Activated naive CD4-positive, alpha-beta T cell treated with anti-CD3 and anti-CD28 coated beads for 36 hours (primary cell): ENCODE measurements at regions not wholly inside any gene's neighbourhood (a gene's known extent, or its start where the extent isn't known, plus 50 kb on each side); places are given as distances from the start of the nearest gene placed in this dataset.

Experiments used
- CTCF ChIA-PET: fragments of 350-600 bp; sonication (Branson Sonifier 250); formaldehyde crosslinking; loops from one replicate; lab custom pipeline; 2021; ENCODE audit warnings: antibody characterized with exemption; lab: Charles Lee
- DNase-seq: peaks from one replicate; pipeline ENCODE4 v3.0.0-alpha.2; 2020
- H3K27ac Mint-ChIP-seq: one replicate; pipeline ENCODE4 v1.8.0; 2021; ENCODE audit warnings: mild to moderate bottlenecking, mixed read lengths
- H3K27me3 Mint-ChIP-seq: one replicate; pipeline ENCODE4 v1.8.0; 2021; ENCODE audit warnings: low read depth, mixed read lengths
- H3K36me3 Mint-ChIP-seq: one replicate; pipeline ENCODE4 v1.8.0; 2021; ENCODE audit warnings: low read depth, mixed read lengths
- H3K4me1 Mint-ChIP-seq: one replicate; pipeline ENCODE4 v1.8.0; 2021; ENCODE audit warnings: low read depth, mixed read lengths
- H3K4me3 Mint-ChIP-seq: one replicate; pipeline ENCODE4 v1.8.0; 2021; ENCODE audit warnings: mild to moderate bottlenecking, moderate library complexity, mixed read lengths
- H3K9me3 Mint-ChIP-seq: one replicate; pipeline ENCODE4 v1.8.0; 2021; ENCODE audit warnings: mixed read lengths
- intact Hi-C: fragments of 100-400 bp; cut with micrococcal nuclease; formaldehyde crosslinking; loops from one replicate; pipeline ENCODE4 v1.15.1; 2023

DNA sequence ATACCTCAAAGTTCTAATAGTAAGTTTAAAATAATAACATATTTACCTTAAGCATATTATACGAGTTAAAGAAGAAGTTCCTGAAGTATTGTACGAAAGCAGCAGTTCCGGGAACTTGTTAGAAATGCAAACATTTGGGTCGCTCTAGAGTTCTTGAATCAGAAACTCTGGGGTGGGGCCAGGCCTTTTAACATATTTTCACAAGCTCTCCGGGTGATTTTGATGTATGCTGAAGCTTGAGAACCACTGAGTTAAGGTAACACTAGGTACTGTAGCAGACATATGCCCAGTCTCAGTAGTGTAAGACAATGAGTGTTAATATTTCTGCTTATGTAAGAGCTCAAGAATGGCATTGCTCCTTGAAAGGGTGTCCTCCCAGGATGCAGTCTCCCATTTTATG is 461.1 kb downstream of the C3orf38 start:
- DNase-seq, result no peak
- intact Hi-C loops, result no loop called here
- H3K27ac Mint-ChIP-seq, result no peak overlapping the region
- no peaks in the 10 kb centered on the region for H3K36me3 Mint-ChIP-seq
- CTCF ChIA-PET, result no interaction called here
- H3K4me3 Mint-ChIP-seq, result no peak overlapping the region
- H3K4me1 Mint-ChIP-seq, result no peaks in the 10 kb centered on the region
- H3K27me3 Mint-ChIP-seq, result no peaks in the 10 kb centered on the region
- peaks cover 3% of the 10 kb centered on the region for H3K9me3 Mint-ChIP-seq

DNA sequence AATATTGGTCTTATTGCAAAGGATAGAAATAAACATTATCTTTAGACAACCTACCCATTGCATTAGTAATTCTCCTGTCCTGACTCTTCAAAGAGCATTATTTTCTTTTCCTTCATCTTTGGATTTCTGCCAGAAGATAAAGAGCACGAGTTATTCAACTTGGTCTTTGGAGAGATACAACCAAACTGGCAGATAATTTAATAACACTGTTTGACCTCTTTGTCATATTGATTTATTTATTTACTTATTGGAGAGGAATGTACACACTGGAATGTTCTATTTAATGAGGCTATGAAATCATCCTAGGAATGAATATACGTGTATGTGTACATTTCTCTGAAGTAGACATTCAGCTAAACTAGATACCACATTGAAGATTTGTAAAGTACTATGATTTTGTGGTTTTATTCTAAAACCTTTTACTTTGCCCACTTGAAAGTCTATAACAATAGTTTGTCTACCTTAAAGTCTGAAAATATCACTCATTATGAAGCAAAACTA is 462.1 kb downstream of the C3orf38 start:
- Mint-ChIP-seq H3K27me3 (no peaks in the 10 kb centered on the region), H3K9me3 (peaks cover 3% of the 10 kb centered on the region), H3K4me3 (no peak overlapping the region), H3K4me1 (no peaks in the 10 kb centered on the region), H3K36me3 (no peaks in the 10 kb centered on the region), H3K27ac (no peak overlapping the region)
- intact Hi-C loops, result no loop called here
- DNase-seq, result no peak
- CTCF ChIA-PET, result no interaction called here

DNA sequence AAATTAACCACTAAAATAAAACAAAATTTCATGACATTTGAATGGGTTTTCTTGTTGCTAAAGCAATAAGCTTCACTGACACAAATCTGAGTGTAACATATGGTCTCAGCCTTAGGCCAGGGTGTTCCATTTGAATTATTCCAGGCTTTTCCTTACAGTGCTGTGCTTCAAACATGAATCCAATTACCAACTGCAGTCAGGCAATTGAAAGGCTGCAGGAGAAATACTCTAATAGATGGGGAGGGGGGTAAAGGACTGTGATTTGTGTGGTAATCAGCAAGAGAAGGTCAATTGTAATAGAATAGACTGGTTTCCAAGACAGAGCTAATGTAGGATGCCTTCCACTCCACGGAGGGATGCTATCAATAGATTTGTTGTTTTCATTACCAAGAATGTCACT is 466.7 kb downstream of the C3orf38 start:
- no peaks in the 10 kb centered on the region for H3K27me3 Mint-ChIP-seq
- no peaks in the 10 kb centered on the region for H3K36me3 Mint-ChIP-seq
- no peaks in the 10 kb centered on the region for H3K9me3 Mint-ChIP-seq
- H3K4me3 Mint-ChIP-seq, result no peak overlapping the region
- no peaks in the 10 kb centered on the region for H3K4me1 Mint-ChIP-seq
- CTCF ChIA-PET, result no interaction called here
- intact Hi-C loops, result no loop called here
- H3K27ac Mint-ChIP-seq, result no peak overlapping the region
- DNase-seq, result no peak

DNA sequence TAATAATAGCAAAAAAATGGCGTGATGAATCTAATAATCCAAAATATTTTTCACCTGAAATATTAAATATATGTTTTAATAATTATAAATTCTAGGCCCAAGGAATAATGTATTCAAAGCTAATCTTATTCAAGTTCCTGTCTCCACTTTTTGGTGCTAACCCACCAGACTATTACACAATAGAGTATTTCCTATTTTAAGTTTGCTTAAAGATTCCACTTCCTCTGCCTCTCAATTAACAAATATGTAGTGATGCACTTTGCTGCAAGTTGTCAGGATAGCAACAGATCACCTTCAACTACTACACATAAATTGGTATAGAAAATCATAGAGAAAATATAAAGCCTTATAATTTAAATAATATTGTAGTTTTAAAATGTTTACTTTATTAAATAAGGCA is 467.5 kb downstream of the C3orf38 start:
- CTCF ChIA-PET, result no interaction called here
- intact Hi-C loops, result no loop called here
- Mint-ChIP-seq H3K4me1 (no peaks in the 10 kb centered on the region), H3K27me3 (no peaks in the 10 kb centered on the region), H3K36me3 (no peaks in the 10 kb centered on the region), H3K9me3 (no peaks in the 10 kb centered on the region), H3K4me3 (no peak overlapping the region), H3K27ac (no peak overlapping the region)
- DNase-seq, result no peak

DNA sequence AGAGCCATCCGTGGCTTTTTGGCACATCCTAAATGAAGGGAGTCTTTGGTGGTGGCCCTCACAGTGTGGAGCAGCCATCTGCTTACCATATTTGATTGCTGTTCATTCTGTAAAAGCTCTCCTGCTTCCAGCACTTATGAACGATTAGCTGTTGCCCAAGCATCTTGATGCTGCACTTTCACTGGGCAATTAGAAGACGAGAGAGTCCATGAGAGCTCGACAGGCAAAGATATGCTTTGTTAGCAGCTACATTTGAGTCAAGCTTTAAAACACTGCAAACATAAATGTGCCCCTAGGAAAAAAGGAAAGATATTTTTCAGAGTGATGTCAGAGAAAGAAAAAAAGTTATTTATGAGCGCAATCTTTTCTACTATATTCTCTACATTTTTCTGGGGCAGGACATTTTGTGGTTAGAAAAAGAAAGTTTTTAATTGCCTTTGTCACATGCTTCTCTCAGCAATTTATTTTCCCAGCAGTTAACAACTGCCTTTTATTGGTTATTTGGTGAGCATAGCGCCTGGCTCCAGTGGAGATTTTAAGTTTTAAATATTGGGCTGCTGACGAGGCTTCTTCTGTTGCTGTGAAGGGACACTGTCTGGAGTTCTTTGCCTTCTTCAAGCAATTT is 468.4 kb downstream of the C3orf38 start:
- intact Hi-C loops, result no loop called here
- DNase-seq, result no peak
- Mint-ChIP-seq H3K4me1 (no peaks in the 10 kb centered on the region), H3K36me3 (no peaks in the 10 kb centered on the region), H3K4me3 (no peak overlapping the region), H3K27ac (no peak overlapping the region), H3K9me3 (no peaks in the 10 kb centered on the region), H3K27me3 (no peaks in the 10 kb centered on the region)
- CTCF ChIA-PET, result no interaction called here

DNA sequence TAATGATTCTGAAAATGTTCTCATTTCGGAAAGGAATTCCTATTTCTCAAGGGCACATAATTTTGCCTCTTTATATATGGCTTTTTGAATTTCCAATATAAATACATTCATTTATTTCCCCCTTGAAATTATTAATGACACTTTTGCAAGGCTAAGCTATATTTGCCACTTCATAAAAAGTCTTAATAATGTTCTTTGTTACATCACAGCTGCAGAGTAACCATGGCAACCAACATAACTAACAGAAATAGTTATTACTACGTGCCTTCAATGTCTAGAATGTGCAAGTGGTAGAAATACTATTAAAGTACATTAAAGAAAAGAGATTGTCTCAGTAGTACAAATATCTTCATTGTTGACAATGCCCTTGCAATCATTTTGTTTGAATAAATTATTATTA is 471.8 kb downstream of the C3orf38 start:
- Mint-ChIP-seq H3K36me3 (no peaks in the 10 kb centered on the region), H3K4me1 (no peaks in the 10 kb centered on the region), H3K4me3 (no peak overlapping the region), H3K27ac (no peak overlapping the region), H3K9me3 (no peaks in the 10 kb centered on the region), H3K27me3 (no peaks in the 10 kb centered on the region)
- CTCF ChIA-PET, result no interaction called here
- no peak for DNase-seq
- intact Hi-C loops, result no loop called here

DNA sequence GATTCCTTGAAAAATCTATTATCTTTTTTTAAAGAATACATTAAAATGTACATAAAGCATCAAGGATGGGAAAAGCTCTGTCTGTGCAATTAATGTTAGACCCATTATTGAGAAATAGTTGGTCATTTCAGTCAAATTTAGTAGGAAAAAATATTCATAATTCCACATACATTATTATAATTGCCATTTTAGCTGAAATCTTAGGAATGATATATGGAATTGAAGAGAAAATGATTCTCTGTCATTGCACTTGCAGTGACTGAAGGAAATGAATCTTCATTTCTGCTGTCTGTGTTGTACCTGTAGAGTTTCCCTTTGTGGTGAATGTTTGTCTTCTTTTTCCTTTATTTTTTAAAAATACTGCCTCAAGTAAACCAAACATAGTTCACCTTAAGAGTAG is 473.9 kb downstream of the C3orf38 start:
- no peak for DNase-seq
- Mint-ChIP-seq H3K36me3 (no peaks in the 10 kb centered on the region), H3K4me1 (no peaks in the 10 kb centered on the region), H3K27ac (no peak overlapping the region), H3K4me3 (no peak overlapping the region), H3K9me3 (no peaks in the 10 kb centered on the region), H3K27me3 (no peaks in the 10 kb centered on the region)
- CTCF ChIA-PET, result no interaction called here
- intact Hi-C loops, result no loop called here

DNA sequence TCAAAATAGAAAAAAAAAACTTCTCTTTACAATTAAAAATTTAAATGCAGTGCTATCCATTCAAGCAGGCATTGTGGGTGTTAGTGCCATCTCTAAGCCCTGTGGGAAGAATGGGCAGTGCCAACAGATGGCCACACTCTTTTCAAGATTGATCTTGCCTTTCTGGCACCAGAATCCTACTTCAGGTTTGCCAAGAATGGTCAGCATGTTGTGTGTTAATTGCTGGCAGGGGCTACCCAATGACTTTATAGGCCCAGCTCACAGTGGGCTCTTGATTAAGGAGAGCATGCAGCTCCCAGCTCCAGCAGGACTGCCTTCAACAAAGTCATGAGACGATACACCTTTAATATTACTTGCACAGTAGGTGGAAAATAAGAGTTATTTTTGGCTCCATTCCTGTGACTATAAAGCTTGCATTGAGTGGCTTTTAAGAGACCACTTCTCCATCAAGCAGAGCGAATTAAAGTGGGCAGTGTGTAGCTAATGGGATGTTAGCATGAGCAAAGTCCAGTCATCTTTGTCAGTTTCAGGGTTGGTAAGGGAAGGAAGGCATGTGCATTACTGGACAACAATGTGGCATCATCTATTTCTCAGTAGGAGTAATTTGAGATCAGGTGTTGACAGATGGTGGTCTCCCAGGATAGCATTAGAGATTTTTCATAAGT is 476.8 kb downstream of the C3orf38 start:
- DNase-seq, result no peak
- H3K4me3 Mint-ChIP-seq, result no peak overlapping the region
- H3K4me1 Mint-ChIP-seq, result no peaks in the 10 kb centered on the region
- intact Hi-C loops, result no loop called here
- no peaks in the 10 kb centered on the region for H3K36me3 Mint-ChIP-seq
- CTCF ChIA-PET, result no interaction called here
- no peak overlapping the region for H3K27ac Mint-ChIP-seq
- H3K9me3 Mint-ChIP-seq, result no peaks in the 10 kb centered on the region
- H3K27me3 Mint-ChIP-seq, result no peaks in the 10 kb centered on the region

DNA sequence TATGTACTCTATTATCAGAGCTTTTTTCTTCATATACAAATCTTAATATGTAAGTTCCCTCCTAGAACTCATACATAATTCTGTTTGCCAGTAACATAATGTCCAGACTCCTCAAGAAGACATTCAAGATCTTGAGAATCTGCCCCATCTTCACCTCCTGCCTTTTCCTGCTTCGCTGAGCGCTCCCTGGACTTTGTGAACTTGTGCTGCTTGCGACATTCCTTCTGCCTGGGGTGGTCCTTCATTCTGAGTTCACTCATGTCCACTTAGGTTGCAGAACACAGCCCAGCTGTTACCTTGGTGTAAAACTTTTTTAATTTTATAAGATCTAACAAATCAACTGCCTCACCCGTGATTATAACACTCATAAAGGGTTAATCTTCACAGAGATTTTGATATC is 478.5 kb upstream of the EPHA3 start:
- no peak for DNase-seq
- Mint-ChIP-seq H3K27me3 (no peaks in the 10 kb centered on the region), H3K4me3 (no peak overlapping the region), H3K27ac (no peak overlapping the region), H3K9me3 (peaks cover under 1% of the 10 kb centered on the region), H3K4me1 (no peaks in the 10 kb centered on the region), H3K36me3 (no peaks in the 10 kb centered on the region)
- intact Hi-C loops, result no loop called here
- CTCF ChIA-PET, result no interaction called here

DNA sequence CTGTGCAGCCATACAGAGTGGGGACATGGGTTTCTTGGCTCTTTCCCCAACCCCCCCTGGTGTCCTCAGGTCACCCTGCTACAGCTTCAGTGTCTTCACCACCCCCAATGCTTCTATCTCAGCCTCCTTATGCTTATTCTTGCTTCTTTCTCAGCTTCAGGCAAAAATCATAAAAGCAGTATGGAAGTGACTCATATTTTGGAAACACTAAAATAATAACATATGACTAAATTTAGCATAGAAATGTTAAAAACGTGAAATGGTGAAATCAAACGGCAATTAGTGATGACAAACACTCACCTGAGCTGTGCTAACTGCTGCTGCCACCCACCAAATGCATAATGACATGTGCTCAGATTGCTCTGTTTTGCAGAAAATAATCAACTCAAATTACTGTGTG is 475.2 kb upstream of the EPHA3 start:
- intact Hi-C loops, result no loop called here
- no peak for DNase-seq
- CTCF ChIA-PET, result no interaction called here
- no peaks in the 10 kb centered on the region for H3K36me3 Mint-ChIP-seq
- H3K9me3 Mint-ChIP-seq, result peaks cover 15% of the 10 kb centered on the region
- H3K27me3 Mint-ChIP-seq, result no peaks in the 10 kb centered on the region
- H3K4me1 Mint-ChIP-seq, result no peaks in the 10 kb centered on the region
- H3K27ac Mint-ChIP-seq, result no peak overlapping the region
- H3K4me3 Mint-ChIP-seq, result no peak overlapping the region

DNA sequence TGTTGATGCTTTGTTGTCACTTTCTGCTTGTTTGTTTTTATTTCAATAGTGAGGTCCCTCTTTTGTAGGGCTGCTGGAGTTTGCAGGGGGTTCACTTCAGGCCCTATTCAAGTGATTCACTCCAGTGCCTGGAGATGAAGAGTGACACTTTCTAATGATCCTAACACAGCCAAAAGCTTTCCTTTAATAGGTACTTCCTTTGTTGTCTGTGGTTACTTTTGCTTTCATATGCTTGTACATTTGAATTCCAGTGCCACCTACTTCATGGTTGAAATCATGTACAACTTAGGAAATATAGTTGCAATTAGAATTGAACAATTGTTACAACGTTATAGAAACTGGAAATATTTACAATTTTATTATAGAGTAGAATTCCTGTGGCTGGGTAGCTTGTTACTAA is 466.8 kb upstream of the EPHA3 start:
- CTCF ChIA-PET, result interaction anchor here (0.6 kb wide), 1 partner anchor 926 kb away, joined by 3 read pairs; no protein-coding TSS in a partner anchor

DNA sequence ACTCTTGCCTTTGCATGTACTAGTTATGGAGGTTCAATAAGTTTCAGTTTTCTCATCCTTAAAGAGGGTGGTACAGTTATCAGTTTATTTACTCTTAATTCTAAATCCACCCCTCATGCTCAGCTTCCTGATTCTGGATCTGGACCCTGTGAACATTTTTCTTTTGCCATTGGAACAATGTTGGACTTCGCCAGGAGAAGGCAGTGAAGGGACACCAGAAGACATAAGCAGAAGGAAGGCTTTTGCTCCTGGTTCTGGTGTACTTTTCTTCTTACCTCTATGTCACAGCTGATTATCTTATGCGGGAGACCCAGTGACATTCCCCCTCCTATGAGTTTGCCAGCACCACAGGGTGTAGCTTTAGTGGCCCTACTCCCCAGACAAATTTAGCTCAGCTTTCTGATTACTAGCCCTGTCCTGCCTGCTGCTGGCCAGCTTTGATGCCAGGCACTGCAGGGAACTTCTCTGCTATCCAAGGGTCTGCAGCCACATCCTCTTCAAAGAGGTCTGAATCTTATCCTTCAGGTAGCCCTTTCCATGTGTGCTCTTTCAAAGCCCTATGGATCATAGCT is 466.3 kb upstream of the EPHA3 start:
- Mint-ChIP-seq H3K4me1 (no peaks in the 10 kb centered on the region), H3K36me3 (no peaks in the 10 kb centered on the region), H3K4me3 (no peak overlapping the region)

More for the DNA sequence above, 466.8 kb upstream of the EPHA3 start:
- H3K4me1 Mint-ChIP-seq, result no peaks in the 10 kb centered on the region
- H3K4me3 Mint-ChIP-seq, result no peak overlapping the region
- no peak for DNase-seq
- H3K9me3 Mint-ChIP-seq, result peaks cover 22% of the 10 kb centered on the region
- no peaks in the 10 kb centered on the region for H3K36me3 Mint-ChIP-seq
- no peaks in the 10 kb centered on the region for H3K27me3 Mint-ChIP-seq
- H3K27ac Mint-ChIP-seq, result no peak overlapping the region
- intact Hi-C loops, result no loop called here

DNA sequence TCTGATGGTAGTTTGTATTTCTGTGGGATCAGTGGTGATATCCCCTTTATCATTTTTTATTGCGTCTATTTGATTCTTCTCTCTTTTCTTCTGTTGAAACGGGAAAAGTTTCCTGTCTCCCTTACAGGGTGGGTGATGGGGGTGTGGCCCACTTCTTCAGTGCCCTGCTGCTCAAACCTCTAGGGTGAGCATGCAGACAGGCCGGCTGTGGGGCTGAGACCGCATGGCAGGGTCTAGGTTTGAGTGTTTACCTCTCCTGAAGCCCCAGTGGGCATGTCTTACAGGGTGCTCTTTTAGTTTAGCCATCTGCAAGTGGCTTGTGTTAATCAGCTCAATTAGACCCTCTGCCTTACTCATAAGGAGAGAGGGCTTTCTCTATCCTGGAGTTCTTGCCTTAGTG is 450.0 kb upstream of the EPHA3 start:
- CTCF ChIA-PET, result no interaction called here
- no peaks in the 10 kb centered on the region for H3K27me3 Mint-ChIP-seq
- DNase-seq, result no peak
- H3K4me3 Mint-ChIP-seq, result no peak overlapping the region
- H3K36me3 Mint-ChIP-seq, result no peaks in the 10 kb centered on the region
- H3K9me3 Mint-ChIP-seq, result no peaks in the 10 kb centered on the region
- intact Hi-C loops, result no loop called here
- no peaks in the 10 kb centered on the region for H3K4me1 Mint-ChIP-seq
- no peak overlapping the region for H3K27ac Mint-ChIP-seq

More for the DNA sequence above, 466.3 kb upstream of the EPHA3 start:
- Mint-ChIP-seq H3K27ac (no peak overlapping the region), H3K27me3 (no peaks in the 10 kb centered on the region), H3K9me3 (peaks cover 18% of the 10 kb centered on the region)
- no peak for DNase-seq
- CTCF ChIA-PET, result no interaction called here
- intact Hi-C loops, result no loop called here
